SHP77 treated with DMSO at 0.1 percent for 48 hours (cell line): ENCODE measurements at regions not wholly inside any gene's neighbourhood (a gene's known extent, or its start where the extent isn't known, plus 50 kb on each side); places are given as distances from the start of the nearest gene placed in this dataset.
A peak's percentile ranks its signal among the peaks of the same experiment; 100 is the strongest.
"Not testable (repeated sequence)": the region's sequence is repeated elsewhere in the genome, so short reads cannot be mapped to it uniquely, and the experiment has no call there.

Experiments used
- DNase-seq: peaks from one replicate; lab custom pipeline; 2025; lab: John Stamatoyannopoulos, UW

DNA sequence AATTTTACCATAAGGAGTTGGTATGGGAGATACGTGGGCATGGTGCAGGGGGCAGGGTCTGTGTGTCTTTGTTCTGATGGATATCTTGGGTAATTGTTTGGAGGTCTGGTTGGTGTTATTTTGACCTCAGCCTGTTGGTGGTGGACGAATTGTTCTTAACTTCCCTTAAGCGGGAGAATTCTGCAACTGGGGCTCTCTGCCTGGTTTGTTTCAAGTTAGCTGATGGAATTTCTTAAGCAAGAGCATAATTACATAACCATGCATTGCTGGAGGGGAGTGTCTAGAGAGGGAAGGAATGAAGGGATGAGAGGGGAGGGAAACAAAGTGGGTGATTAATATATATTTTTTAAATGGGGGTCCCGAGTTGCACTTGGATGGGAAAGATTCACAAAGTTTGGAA is 908.5 kb upstream of the RAG2 start:
- no peak for DNase-seq

DNA sequence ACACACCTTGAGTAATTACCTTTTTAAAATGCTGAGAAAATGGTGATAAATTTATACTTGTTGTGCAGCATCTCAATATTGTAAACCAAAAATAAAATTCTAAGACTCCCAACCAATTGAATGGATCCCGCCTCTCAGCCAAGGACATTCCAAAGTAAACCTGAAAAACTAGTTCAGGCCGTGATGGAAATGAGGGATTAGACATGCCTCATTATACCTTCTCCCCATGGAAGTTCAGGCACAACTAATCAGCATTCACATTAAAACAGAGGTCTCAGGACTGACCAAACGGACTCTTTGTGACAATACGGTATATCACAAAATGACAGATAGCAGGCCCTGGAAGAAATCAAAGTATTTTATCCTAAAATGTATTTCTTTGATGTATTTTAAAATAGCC is 907.4 kb upstream of the RAG2 start:
- no peak for DNase-seq

DNA sequence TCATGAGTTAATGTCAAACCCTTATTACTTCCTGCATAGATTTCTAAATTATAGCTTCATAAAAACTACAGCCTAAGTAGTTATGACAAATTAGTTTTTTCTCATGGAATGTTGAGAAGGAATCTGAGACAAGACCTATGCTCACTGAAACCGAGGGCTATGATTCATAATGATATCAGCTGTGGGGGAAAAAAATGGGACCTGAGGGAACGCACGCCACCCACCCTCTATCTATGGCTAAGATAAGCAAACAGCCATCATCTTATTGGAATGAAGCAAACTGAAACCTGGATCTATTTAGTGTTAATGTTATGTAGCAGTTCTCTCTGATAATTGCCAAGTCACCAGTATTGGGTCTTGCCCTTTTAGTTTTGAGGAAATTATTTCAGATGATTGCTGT is 906.9 kb upstream of the RAG2 start:
- DNase-seq: no peak

DNA sequence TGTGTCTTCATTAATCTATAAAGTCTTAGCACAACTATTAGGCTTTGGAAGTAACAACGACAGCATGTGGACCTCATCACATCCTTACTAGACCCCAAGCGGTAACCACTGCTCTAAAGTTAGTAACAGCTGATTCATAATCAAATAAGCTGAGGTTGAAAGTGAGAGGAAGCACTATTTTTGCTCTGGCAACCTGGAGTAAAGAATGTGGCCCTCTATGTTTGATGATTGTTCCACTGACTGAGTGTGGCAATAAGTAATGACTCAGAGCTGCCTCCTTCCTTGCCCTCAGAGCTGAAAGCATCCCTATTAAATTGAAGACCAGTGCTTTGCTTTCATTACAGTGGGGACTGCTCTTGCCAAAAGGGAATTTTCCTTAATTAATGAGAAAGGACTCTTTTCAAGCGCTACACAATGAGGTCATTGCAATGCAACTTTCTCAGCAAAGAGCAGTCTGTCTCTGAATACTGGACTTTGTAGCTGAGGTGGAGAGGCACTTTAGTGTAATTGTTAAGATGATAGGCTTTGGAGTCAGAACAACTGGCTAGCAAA is 906.1 kb upstream of the RAG2 start:
- no peak for DNase-seq

DNA sequence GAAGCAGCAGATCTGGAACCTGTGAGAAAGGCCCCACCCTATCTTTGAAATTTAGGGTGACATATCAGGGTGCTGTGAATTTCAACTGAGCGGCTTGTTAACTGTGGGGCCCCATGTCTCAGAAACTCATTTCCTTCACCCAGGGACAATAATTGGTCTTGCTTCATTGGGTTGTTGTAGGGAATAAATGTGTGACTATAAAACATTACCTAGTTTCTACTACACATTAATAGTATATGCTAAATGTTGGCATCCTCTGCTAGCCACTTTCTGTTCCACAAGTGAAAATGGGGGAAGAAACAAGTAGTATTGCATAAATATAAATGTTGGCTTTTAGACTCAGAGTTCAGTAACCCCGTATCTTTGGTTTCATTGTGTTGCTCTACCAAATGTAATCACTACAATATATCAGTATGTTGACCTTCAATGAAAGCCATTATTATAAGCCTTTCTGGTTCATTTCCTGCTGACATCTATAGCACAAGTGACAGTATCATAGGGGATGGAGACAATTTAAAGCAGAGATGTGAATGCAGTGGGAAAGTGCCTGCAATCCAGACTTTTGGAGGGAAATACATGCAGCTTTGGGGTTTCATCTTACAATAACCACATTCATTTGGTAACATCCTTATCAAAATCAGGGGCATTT is 905.5 kb upstream of the RAG2 start:
- no peak for DNase-seq

DNA sequence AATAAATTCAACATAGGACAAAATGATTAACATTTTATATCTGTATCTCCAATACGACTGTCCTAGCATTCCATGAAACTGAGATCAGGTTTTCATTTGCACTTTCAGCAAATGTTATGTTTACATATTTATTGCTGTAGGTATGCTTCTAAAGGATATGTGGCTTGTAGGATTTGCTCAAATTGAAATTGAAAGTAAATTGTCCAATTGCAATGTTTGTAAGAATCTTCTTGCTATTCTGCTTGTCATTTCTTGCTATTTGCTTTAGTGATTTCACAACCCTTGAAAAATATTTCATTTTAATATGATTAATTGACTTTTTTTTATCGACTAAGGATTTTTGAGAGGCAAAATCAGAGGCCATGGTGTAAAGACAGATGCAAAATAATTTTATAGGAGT is 904.2 kb upstream of the RAG2 start:
- no peak for DNase-seq

DNA sequence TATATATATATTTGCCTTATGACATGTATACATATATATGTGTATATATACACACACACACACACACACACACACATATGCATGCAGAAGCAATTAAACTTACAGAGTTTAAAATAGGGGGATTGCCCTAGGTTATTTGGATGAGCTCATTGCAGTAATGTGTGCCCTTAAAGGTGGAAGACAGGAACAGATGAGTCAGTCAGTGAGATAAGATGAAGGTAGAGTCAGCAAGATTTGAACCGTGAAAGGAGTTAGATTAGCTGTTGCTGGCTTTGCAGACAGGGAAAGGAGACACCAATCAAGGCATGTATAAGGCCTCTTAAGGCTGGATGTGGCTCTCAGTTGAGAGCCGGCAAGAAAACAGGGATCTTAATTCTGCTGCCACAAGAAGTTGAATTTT is 902.4 kb upstream of the RAG2 start:
- no peak for DNase-seq

DNA sequence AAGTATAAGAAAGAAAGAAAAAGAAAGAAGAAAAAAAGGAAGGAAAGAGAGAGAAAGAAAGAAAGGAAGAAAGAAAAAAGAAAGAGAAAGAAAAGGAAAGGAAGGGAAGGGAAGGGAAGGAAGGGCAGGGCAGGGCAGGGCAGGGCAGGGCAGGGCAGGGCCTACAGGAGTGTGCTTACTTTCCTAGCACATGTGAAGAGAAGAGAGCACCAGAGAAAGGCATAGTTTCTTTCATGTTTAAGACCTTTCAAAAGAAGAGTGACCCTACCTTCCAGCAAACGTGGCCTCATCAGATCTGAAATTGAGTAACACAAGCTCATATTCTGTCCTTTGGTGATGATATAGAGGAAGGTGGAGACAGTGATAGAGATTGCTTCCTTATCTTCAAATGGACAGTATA is 899.3 kb upstream of the RAG2 start:
- no peak for DNase-seq

DNA sequence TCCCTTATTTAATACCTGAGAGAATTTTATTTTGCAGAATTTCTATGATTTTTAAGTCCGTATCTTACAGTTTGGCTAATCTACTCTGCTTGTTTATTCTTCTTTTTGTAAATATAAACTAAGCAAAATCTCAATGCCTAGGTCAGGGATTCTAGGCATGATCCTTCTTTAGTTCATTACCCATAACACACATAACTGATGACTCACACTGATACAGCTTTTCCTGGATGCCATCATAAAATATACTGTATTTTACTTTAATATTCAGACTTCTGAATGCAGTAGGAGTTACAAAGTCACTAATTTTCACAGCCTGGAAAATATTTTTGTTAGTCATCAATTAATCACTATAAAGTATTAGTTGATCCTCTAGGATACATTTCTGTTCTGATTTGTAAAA is 898.2 kb upstream of the RAG2 start:
- no peak for DNase-seq

DNA sequence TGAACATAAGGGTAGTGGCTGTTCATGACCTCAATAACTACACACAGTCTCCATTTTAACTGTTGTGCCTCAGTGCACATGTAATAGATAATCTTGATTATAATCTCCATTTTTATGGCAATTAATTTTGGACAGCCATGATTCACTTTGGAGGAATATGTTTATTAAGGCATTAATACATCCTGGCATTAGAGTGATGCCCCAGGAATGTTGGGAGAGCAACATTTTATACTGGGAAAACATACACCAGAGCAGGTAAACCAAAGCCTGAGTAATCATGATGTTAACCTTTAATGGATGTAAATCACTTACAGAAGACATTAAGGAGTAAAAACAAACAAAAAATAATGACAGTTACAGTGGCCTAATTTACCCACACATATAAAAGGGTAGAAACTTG is 886.3 kb upstream of the RAG2 start:
- no peak for DNase-seq

DNA sequence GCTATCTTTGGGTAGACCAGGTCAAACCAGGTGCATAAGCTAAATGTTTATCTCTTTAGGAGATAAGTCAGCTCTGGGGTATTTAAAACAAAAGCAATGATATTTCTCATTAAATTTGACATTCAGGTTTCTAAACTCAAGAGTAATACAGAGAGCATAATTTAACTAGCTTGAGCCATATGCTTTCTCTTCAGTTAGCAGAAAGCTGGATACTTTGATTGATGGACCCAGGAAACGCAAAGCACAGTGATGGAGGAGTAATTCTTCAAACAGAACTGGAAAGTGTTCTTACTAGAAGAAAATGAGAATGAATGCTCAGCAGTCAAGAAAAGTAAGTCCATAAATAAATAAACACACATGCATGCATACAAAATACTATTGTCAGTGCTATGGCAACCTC is 885.7 kb upstream of the RAG2 start:
- no peak for DNase-seq

DNA sequence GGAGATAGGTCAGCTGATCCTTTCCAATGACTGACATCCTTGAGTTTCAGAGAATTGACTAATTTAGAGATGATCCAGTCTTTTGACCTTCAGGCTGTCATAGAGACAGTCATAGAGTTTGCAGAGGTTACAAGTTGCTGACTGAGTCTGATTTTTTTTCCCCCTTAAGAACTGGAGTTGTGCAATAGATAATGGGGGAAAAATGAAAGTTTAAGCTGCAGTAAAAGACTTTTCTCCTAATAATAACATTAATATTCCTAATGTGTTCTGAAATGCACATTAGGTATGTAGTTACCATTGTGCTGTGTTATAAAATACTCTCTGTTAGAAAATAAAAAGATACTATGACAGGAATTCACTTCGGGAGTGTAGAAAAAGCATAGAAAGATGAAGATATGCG is 876.9 kb upstream of the RAG2 start:
- DNase-seq: no peak

DNA sequence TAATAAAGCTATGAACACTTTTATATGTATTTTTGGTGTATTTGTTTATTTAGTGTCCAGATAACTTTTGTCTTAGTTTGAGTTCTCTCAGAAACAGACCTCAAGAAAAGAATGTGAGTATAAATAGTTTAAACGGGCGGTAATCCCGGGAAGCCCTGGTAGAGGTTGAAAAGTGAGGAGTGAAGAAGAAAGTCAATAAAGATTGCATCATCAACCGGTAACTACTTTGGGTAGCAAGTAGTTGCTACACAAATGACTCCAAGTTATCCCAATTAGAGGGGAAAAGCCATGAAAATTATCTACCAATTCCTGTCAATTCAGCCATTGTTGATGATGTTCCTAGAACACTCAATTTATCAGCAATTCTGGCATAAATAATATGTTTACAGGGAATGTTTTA is 870.3 kb upstream of the RAG2 start:
- no peak for DNase-seq

DNA sequence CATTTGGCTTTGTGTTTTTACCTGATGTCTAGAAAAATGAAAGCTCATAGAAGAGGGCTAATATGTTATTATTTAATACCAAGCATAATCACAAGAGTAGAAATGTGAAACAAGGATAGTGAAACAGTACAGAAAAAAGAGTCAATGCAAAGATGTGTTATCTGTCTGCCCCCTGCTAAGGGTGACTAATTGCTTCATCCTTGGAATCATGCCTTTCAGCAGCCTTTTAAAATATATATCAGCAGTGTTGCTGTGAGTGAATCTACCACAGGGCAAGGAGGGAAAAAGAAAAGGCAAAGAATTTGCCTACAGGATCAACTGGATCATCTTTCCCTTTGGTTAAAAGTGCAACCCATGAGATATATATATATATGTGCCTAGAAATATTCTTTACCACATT is 867.2 kb upstream of the RAG2 start:
- DNase-seq: no peak

DNA sequence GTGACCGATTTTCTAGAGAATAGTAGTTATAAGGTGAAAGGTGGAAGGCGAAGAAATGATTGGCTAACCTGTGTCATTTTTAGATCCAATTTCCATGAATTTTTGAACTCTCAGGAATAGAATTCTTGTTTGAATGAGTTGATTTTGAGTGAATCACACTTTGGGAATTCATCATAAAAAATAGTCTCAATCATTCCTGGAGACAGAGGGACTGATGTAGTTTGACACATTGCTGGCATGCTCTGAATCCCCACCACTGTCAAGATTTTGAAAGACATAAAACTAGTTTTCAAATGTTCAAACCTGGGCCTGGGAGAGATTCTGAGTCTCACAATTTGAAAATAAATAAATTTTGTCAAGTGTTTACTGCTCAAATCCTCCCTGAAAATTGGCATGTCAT is 861.4 kb upstream of the RAG2 start:
- DNase-seq: no peak

DNA sequence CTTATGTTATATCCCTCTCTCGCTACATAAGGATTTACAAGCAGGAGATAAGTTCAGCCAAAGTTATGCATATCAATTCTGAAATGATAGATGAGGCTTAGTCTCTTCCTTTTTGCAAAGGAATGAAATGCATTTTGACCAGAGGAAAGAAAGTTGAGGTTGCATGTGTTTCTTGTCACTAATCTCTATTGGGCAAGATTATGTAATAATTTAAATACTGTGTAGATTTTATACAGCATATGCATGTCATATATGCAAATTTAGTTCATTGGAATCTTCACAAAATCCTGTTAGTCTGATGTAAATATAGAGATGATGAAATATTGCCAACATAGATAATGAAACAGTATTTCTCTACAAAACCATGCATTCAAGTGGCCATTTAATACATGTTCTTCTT is 858.7 kb upstream of the RAG2 start:
- DNase-seq: no peak

DNA sequence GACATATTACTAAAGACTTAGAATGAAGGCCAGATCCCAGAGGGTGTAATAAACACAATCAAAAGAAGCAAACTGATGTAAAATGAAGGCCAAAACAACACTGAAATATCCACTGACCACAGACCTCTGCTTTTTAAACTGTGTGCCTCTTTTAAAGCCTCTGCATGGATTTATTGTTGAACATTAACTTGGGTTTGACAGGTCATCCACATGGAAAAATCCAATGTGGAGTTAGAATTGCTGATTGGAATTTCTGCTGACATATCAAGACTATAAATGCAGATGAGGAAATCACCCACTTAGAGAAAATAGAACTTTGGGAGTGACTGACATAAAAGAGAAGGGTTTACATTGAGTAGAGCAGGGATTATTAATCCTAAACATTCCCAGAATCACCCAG is 853.9 kb upstream of the RAG2 start:
- no peak for DNase-seq

DNA sequence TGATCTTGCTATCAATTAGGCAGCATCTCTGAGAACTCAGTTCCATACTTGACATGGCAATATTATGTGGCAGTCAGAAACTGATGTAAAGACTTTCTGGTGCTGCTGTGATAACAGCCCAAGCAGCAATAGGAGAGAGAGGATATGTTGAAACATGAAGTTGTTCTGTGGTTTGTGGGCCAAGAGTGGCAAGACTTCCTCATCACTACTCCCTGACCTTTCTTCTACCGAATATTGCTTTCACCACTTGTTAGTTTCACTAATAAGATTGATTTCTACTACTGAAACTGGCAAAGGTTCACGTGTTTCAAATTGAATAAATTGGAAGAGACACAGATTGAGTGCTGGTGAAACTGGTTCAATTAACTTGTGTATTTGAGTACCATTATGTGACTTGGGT is 852.6 kb upstream of the RAG2 start:
- DNase-seq: no peak

DNA sequence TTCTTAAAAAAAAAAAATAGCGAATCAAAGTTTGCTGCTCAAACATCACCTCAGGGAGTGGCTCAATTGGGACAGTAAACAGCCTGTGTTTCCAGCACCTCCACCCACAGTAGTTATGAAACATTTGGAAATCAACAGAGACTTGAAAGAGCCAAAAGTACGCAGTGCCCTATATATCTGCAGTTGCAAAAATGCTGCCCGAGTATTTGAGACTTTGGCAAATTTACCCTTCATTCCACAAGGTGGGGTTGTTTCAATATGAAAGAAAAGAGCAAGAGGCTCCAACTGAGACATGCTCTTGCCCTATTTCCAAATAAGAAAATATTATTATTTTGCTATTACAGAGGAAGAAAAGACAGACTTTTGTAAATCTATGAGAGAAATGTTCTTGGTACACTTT is 851.1 kb upstream of the RAG2 start:
- DNase-seq: peak; percentile 5

DNA sequence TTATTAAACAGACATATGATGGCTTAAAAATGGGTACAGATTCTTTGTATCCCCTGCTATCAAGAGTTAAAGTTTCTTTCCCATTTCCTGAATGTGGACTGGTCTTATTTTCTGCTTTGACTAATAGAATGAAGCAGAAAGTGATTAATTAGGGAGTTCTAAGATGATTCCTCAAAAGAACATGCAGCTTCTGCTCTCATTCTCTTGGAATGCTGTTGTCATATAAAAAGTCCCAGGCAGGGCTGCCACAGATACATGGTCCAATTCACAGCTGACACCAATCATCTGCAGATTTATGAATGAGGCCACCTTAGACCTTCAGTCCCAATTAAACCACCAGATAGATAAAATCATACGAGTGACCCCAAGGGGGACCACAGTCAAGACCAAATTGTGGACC is 844.5 kb upstream of the RAG2 start:
- no peak for DNase-seq

DNA sequence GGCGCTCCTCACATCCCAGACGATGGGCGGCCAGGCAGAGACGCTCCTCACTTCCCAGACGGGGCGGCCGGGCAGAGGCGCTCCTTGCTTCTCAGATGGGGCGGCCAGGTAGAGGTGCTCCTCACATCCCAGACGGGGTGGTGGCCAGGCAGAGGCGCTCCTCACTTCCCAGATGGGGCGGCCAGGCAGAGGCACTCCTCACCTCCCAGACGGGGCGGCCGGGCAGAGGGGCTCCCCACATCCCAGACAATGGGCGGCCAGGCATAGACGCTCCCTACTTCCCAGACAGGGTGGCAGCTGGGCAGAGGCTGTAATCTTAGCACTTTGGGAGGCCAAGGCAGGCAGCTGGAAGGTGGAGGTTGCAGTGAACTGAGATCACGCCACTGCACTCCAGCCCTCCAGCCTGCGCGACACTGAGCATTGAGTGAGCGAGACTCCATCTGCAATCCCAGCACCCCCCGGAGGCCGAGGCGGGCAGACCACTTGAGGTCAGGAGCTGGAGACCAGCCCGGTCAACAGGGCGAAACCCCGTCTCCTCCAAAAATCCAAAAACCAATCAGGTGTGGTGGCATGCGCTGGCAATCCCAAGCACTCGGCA is 833.7 kb upstream of the RAG2 start:
- DNase-seq: not testable (repeated sequence)

DNA sequence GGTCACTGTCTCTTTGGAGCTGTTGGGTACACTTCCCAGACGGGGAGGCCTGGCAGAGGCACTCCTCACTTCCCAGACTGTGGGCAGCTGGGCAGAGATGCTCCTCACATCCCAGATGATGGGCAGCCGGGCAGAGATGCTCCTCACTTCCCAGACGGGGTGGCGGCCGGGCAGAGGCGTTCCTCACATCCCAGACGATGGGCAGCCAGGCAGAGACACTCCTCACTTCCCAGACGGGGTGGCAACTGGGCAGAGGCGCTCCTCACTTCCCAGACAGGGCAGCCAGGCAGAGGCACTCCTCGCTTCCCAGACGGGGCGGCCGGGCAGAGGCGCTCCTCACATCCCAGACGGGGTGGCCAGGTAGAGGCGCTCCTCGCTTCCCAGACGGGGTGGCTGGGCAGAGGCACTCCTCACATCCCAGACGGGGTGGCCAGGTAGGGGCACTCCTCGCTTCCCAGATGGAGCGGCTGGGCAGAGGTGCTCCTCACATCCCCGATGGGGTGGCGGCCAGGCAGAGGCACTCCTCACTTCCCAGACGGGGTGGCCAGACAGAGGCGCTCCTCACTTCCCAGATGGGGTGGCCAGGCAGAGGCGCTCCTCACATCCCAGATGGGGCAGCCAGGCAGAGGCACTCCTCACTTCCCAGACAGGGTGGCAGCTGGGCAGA is 833.1 kb upstream of the RAG2 start:
- not testable (repeated sequence) for DNase-seq

DNA sequence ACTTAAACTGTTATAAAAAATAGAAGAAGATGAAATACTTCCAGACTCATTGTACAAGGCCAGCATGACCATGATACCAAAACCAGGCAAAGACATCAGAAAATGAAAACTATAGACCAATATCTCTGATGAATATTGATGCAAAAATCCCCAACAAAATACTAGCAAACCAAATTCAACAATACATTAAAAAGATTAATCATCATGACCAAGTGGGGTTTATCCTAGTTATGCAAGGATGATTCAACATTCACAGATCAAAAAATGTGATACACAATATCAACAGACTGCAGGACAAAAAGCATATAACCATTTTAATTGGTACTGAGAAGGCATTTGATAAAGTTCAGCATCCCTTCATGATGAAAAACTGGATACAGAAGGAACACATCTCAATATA is 824.5 kb upstream of the RAG2 start:
- no peak for DNase-seq

DNA sequence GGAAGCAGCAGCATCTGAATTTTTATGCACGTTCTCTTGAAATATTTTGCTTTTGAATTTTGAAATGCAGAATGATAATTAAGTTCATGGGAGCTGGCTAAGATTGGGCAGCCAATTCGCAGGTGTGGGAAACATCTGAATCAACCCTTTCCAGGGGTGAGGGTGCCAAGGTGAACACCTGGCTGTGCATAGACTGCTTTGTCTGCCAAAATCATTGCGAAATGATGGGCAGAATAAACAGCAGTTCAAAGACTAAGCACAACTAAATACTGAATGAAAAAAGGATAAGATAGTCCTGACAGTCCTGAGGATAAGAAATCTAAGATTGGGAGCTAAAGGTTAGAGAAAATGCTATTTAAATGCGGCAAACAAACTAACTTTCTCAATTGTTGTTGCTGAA is 813.3 kb upstream of the RAG2 start:
- no peak for DNase-seq
